Transverse colon (tissue), 4 donors: ENCODE measurements at regions not wholly inside any gene's neighbourhood (a gene's known extent, or its start where the extent isn't known, plus 50 kb on each side); places are given as distances from the start of the nearest gene placed in this dataset.
"Not testable (repeated sequence)": the region's sequence is repeated elsewhere in the genome, so short reads cannot be mapped to it uniquely, and the experiment has no call there.

ENCODE experiments used
- DNase-seq: peaks from one replicate; pipeline ENCODE4 v3.0.0-alpha.2; 2019
- H3K27ac ChIP-seq, 4 donors: fragments of 200-600 bp; sonication (generic); 2 replicates each; pipeline ENCODE4 v1.5.1; 2016 to 2018; ENCODE audit warnings: inconsistent platforms in 4 of 4
- H3K27me3 ChIP-seq: fragments of 200-600 bp; sonication (generic); 2 replicates; pipeline ENCODE4 v1.5.1; 2017; ENCODE audit warnings: inconsistent platforms
- H3K36me3 ChIP-seq, 4 donors: fragments of 200-600 bp; sonication (generic); 2 replicates each; pipeline ENCODE4 v1.5.1; 2017 to 2019; ENCODE audit warnings: inconsistent platforms in 4 of 4
- H3K4me1 ChIP-seq, 4 donors: fragments of 200-600 bp; sonication (generic); 2 replicates each; pipeline ENCODE4 v1.5.1; 2017 to 2020; ENCODE audit warnings: inconsistent platforms in 4 of 4
- H3K4me3 ChIP-seq, 4 donors: fragments of 200-600 bp; sonication (generic); 1 replicate in 1 of 4; 2 replicates in 3 of 4; pipeline versions ENCODE4 v1.5.1 to v1.6.1; 2017 to 2019; ENCODE audit warnings: inconsistent platforms in 4 of 4
- H3K9me3 ChIP-seq, 2 donors: fragments of 200-600 bp; sonication (generic); 2 replicates each; pipeline ENCODE4 v1.5.1; 2017 to 2019; ENCODE audit warnings: inconsistent platforms in 2 of 2
- EP300 ChIP-seq: sonication (generic); formaldehyde crosslinking; IDR thresholded peaks from one replicate; pipeline ENCODE4 v1.6.1; 2017; ENCODE audit warnings: antibody characterized with exemption, low read depth
- POLR2A ChIP-seq: fragments of 450-650 bp; IDR thresholded peaks from one replicate; pipeline ENCODE4 v1.6.1; 2016; ENCODE audit warnings: antibody characterized with exemption, mild to moderate bottlenecking, moderate library complexity
- POLR2AphosphoS5 ChIP-seq, 3 donors: sonication (generic); formaldehyde crosslinking; IDR thresholded peaks; one replicate each; pipeline ENCODE4 v1.6.1; 2016; ENCODE audit warnings: antibody characterized with exemption in 3 of 3
- WGBS, 2 donors: methylation state at CpG; one replicate each; pipeline ENCODE4 v1.1.5; 2018; ENCODE audit warnings: low coverage in 1 of 2; 5-methylcytosine and 5-hydroxymethylcytosine counted together
- in situ Hi-C, 4 donors: fragments of 200-750 bp; cut with MboI; loops; one replicate each; pipeline versions ENCODE4 v1.15.0 to v1.15.1; 2017; ENCODE audit warnings: low sequenced_read_pairs in 3 of 4, low pct_ligation_motif_present in 1 of 4, low pct_unique_long_range_greater_than_20kb in 1 of 4
- intact Hi-C: fragments of 100-400 bp; cut with DNase I; formaldehyde crosslinking; loops from one replicate; pipeline ENCODE4 v1.15.1; 2023; ENCODE audit warnings: low total_unique reads
- TF ChIP-seq, protein P1 (sequence below), 5 experiments: fragments of 200-600 bp in 3 of 5; fragments of 450-650 bp in 2 of 5; sonication (generic) in 3 of 5; IDR thresholded peaks; 1 replicate in 2 of 5; 2 replicates in 3 of 5; pipeline ENCODE4 v1.5.1; 2016 to 2017; ENCODE audit warnings: antibody characterized with exemption in 5 of 5, inconsistent platforms in 3 of 5, mild to moderate bottlenecking in 2 of 5, moderate library complexity in 1 of 5

DNA sequence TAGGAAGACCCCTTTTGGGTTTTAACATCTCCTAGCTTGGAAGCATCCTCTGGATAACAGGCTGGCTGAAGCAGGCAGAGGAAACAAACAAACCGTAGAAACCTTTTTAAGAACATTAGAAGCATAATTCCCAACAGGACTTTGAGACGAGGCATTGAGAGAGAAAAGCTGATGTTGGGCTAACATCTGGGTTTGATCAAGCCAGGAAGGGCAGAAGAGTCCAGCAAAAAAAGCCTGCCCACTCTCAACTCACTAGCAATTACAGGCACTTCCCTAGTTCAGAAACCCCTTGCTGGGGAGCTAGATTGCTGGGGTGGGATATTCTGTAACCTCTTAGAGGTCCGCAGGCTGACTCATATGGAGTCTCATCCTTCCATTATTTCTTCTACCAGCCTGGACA lies 75.4 kb upstream of the CTNNA1 start:
- no peak for DNase-seq
- WGBS, 2 donors = 75% methylated on average over 3 of the region's 3 CpGs; no CpG with 5 or more reads in 1 of the 2 donors
- TF ChIP-seq, protein P1, sequence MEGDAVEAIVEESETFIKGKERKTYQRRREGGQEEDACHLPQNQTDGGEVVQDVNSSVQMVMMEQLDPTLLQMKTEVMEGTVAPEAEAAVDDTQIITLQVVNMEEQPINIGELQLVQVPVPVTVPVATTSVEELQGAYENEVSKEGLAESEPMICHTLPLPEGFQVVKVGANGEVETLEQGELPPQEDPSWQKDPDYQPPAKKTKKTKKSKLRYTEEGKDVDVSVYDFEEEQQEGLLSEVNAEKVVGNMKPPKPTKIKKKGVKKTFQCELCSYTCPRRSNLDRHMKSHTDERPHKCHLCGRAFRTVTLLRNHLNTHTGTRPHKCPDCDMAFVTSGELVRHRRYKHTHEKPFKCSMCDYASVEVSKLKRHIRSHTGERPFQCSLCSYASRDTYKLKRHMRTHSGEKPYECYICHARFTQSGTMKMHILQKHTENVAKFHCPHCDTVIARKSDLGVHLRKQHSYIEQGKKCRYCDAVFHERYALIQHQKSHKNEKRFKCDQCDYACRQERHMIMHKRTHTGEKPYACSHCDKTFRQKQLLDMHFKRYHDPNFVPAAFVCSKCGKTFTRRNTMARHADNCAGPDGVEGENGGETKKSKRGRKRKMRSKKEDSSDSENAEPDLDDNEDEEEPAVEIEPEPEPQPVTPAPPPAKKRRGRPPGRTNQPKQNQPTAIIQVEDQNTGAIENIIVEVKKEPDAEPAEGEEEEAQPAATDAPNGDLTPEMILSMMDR (IDR thresholded peaks at IDR 0.05) = no peak
- no peak for TF ChIP-seq POLR2A
- TF ChIP-seq EP300 = no peak
- Histone ChIP-seq H3K4me1 (no peaks in the 10 kb centered on the region), H3K27me3 (no peaks in the 10 kb centered on the region), H3K4me3 (no peak overlapping the region), H3K9me3 (no peaks in the 10 kb centered on the region), H3K27ac (no peak overlapping the region), H3K36me3 (no peaks in the 10 kb centered on the region)
- intact Hi-C loops = no loop called here
- in situ Hi-C loops = no loop called here

DNA sequence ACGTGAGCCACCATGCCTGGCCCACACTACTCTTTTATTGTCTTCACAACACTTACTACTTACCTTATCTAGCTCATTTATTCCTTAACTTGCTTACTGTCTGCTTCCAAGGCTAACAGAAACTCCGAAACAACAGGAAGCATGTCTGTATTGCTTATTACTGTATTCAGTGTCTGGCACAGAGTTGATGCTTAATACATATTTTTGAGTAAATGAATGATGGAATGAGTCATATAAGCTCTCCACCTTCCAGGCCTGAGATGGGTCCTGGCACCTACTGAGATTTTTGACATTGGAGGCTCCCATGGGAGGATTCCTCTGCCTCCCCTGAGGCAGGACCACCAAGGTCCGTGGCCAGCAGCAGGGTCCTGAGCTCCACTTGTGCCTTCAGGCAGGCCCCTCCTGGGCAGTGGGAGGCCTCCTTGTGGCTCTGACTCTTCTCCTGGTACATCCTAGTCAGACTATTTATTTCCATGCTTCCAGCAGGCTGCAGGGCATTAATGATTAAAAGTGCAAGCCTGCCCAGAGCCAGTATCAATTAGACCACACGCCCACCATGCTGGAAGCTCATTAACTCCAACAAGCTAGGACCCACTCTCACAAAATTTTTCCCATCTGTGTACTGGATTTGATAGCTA lies 76.5 kb upstream of the CTNNA1 start:
- Histone ChIP-seq H3K9me3 (no peaks in the 10 kb centered on the region), H3K36me3 (no peaks in the 10 kb centered on the region), H3K4me3 (no peak overlapping the region), H3K27me3 (no peaks in the 10 kb centered on the region), H3K27ac (no peak overlapping the region), H3K4me1 (no peaks in the 10 kb centered on the region)
- 64 to 71% methylated on average over 3 to 4 of the region's 4 CpGs for WGBS, 2 donors
- in situ Hi-C loops = no loop called here
- no peak for DNase-seq
- TF ChIP-seq POLR2A (no peak), EP300 (no peak), POLR2AphosphoS5 (IDR thresholded peaks at IDR 0.05) (no peak)
- TF ChIP-seq, protein P1 (IDR thresholded peaks at IDR 0.05) = no peak
- intact Hi-C loops = no loop called here

DNA sequence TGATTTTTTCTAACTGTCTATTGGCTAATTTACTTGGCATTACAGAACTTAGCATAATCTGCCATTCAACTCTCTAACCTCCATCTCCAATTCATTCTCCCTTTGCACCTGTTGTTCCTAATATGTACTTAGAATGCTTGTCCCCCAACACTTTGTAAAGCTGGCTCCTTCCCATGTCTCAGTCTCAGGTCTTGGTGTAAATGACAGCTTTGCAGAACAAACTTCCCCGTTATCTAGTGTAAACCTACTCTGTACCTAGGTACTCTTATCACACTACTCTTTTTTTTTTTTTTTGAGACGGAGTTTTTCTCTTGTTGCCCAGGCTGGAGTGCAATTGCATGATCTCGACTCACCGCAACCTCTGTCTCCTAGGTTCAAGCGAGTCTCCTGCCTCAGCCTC lies 77.2 kb upstream of the CTNNA1 start:
- DNase-seq = no peak
- in situ Hi-C loops (no loop called here), intact Hi-C loops (no loop called here)
- H3K27me3 ChIP-seq = no peaks in the 10 kb centered on the region
- H3K4me3 ChIP-seq = no peak overlapping the region
- no peaks in the 10 kb centered on the region for H3K36me3 ChIP-seq
- no peak overlapping the region for H3K27ac ChIP-seq
- WGBS, 2 donors = 92 to 95% methylated on average over 5 of the region's 5 CpGs
- no peaks in the 10 kb centered on the region for H3K4me1 ChIP-seq
- no peak for TF ChIP-seq POLR2AphosphoS5 (IDR thresholded peaks at IDR 0.05)
- TF ChIP-seq POLR2A = no peak
- no peak for TF ChIP-seq EP300
- TF ChIP-seq, protein P1 (IDR thresholded peaks at IDR 0.05) = no peak
- H3K9me3 ChIP-seq = no peaks in the 10 kb centered on the region

DNA sequence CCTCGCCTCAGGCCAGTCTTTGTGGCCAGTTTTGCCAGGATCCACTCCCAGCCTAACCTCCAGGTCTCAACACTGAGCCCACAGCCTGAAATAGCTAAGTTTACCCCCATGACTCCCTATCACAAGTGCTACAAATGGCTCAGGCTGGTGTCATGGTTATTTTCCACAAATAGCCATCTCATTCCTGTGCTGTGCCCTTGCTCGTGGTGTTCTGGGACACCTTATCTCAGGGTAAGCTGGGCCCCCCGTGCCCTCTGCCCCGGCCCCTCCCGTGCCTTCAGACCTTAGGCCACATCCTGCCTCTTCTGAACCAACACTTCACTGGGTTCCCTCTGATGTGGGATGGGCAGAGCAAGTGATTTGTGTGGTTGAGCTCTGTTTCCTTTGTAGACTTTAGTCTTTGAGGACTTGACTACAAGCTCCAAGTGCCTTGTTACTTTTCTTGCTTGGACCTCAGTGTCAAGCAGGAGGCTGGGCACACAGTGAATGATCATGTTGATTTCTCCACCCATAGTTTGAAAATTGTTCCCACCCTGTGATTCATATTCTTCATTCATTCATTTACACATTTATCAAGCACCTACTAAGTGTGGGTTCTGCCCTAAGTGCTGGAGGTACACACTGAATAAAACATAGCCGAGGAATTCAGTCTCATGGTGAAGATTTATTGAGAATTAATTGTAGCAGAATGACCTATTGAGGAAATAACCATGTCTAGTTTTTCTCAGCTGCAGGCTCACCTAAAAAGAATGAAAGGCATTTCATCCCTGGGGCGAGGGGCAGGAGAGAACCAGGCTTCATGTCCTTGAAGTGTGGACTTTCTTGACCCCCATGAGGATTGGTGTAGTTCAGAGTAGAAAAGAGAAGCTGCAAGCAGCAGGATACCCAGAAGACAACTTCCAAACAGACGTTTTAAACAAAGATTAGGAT lies 84.5 kb upstream of the CTNNA1 start:
- TF ChIP-seq, protein P1 (IDR thresholded peaks at IDR 0.05) = no peak
- no peak for TF ChIP-seq POLR2AphosphoS5 (IDR thresholded peaks at IDR 0.05)
- no peak for TF ChIP-seq EP300
- no peak for TF ChIP-seq POLR2A
- 60 to 78% methylated on average over 3 to 8 of the region's 8 CpGs for whole genome bisulfite sequencing, 2 donors
- no peak for DNase-seq
- H3K36me3 ChIP-seq = no peaks in the 10 kb centered on the region
- H3K9me3 ChIP-seq = no peaks in the 10 kb centered on the region
- intact Hi-C loops (no loop called here), in situ Hi-C loops (no loop called here)
- no peaks in the 10 kb centered on the region for H3K4me1 ChIP-seq
- no peak overlapping the region for H3K27ac ChIP-seq
- H3K4me3 ChIP-seq = no peak overlapping the region
- H3K27me3 ChIP-seq = no peaks in the 10 kb centered on the region

DNA sequence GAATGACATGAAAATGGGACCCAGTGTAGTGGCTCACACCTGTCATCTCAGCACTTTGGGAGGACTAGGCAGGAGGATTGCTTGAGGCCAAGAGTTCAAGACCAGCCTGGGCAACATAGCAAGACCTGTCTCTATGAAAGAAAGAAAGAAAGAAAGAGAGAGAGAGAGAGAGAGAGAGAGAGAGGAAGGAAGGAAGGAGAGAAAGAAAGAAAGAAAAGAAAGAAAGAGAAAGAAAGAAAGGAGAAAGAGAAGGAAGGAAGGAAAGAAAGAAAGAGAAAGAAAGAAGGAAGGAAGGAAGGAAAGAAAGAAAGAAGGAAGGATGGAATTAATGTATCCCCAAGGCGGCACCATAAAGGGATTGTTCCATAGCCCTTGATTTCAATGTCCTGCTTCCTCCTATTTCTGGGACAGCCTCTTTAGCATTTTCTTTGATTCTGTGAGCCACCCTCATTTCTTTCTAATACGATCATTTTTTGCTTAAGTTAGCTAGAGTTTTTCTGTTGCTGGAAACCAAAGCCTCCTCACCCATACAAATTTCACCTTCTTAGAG lies 85.4 kb upstream of the CTNNA1 start:
- in situ Hi-C loops, H3K36me3 ChIP-seq, H3K4me1 ChIP-seq, intact Hi-C loops, DNase-seq, H3K27ac ChIP-seq, H3K9me3 ChIP-seq, H3K27me3 ChIP-seq, H3K4me3 ChIP-seq: not testable (repeated sequence)
- 92 to 100% methylated on average over 2 of the region's 2 CpGs for whole genome bisulfite sequencing, 2 donors
